Liver (tissue), 8 donors: ENCODE measurements at regions not wholly inside any gene's neighbourhood (a gene's known extent, or its start where the extent isn't known, plus 50 kb on each side); places are given as distances from the start of the nearest gene placed in this dataset.

ENCODE experiments used
- DNase-seq: peaks from one replicate; pipeline ENCODE4 v3.0.0-alpha.2; 2017; ENCODE audit warnings: low spot score
- H3K27ac ChIP-seq, 2 donors: one replicate each; pipeline ENCODE4 v1.7.0; 2013; ENCODE audit warnings: inconsistent platforms in 2 of 2, low read length in 2 of 2, control low read depth in 1 of 2, low read depth in 1 of 2, mild to moderate bottlenecking in 1 of 2
- H3K27me3 ChIP-seq, 4 donors: one replicate each; pipeline versions ENCODE4 v1.6.1 to v1.7.0; 2013; ENCODE audit warnings: low read length in 3 of 4, inconsistent platforms in 1 of 4, mild to moderate bottlenecking in 1 of 4, moderate library complexity in 1 of 4; ENCODE audit not compliant: control insufficient read depth in 4 of 4, insufficient read depth in 4 of 4
- H3K36me3 ChIP-seq, 4 donors: one replicate each; pipeline versions ENCODE4 v1.6.1 to v1.7.0; 2013; ENCODE audit warnings: low read length in 3 of 4, mild to moderate bottlenecking in 3 of 4, low read depth in 1 of 4, moderate library complexity in 1 of 4; ENCODE audit not compliant: control insufficient read depth in 4 of 4, insufficient read depth in 3 of 4
- H3K4me1 ChIP-seq, 4 donors: one replicate each; pipeline versions ENCODE4 v1.6.1 to v1.7.0; 2013; ENCODE audit warnings: low read length in 3 of 4, mild to moderate bottlenecking in 3 of 4, moderate library complexity in 1 of 4; ENCODE audit not compliant: control insufficient read depth in 4 of 4, insufficient read depth in 4 of 4
- H3K4me3 ChIP-seq, 3 donors: one replicate each; pipeline versions ENCODE4 v1.6.1 to v1.7.0; 2013; ENCODE audit warnings: low read length in 3 of 3, control low read depth in 1 of 3, low read depth in 1 of 3, mild to moderate bottlenecking in 1 of 3
- H3K9ac ChIP-seq, 2 donors: one replicate each; pipeline ENCODE4 v1.7.0; 2013; ENCODE audit warnings: low read length in 2 of 2, mild to moderate bottlenecking in 2 of 2, moderate library complexity in 2 of 2, control low read depth in 1 of 2, low read depth in 1 of 2
- H3K9me3 ChIP-seq, 4 donors: one replicate each; pipeline versions ENCODE4 v1.6.1 to v1.7.0; 2013; ENCODE audit warnings: low read length in 3 of 4; ENCODE audit not compliant: control insufficient read depth in 4 of 4
- ATF3 ChIP-seq: IDR thresholded peaks from 2 replicates; pipeline ENCODE4 v1.6.1; 2016; ENCODE audit warnings: antibody characterized with exemption
- CTCF ChIP-seq: fragments of 150-350 bp; IDR thresholded peaks from 2 replicates; pipeline ENCODE4 v1.5.1; 2017; ENCODE audit warnings: improper control_type of control experiment, low read depth, low read length; ENCODE audit not compliant: missing input control
- EGR1 ChIP-seq, 2 donors: IDR thresholded peaks; 2 replicates each; pipeline ENCODE4 v1.6.1; 2016 to 2018; ENCODE audit warnings: antibody characterized with exemption in 2 of 2, low read depth in 2 of 2
- FOXA1 ChIP-seq: IDR thresholded peaks from 2 replicates; pipeline ENCODE4 v1.6.1; 2016; ENCODE audit warnings: antibody characterized with exemption
- FOXA2 ChIP-seq: IDR thresholded peaks from 2 replicates; pipeline ENCODE4 v1.6.1; 2016; ENCODE audit warnings: antibody characterized with exemption
- GABPA ChIP-seq, 2 donors: IDR thresholded peaks in 1 of 2; conservative IDR thresholded peaks in 1 of 2; 2 replicates each; pipeline ENCODE4 v1.6.1; 2016; ENCODE audit warnings: antibody characterized with exemption in 2 of 2, mild to moderate bottlenecking in 1 of 2, moderate library complexity in 1 of 2
- HNF4A ChIP-seq, 2 donors: conservative IDR thresholded peaks; 2 replicates each; pipeline ENCODE4 v1.6.1; 2016; ENCODE audit warnings: antibody characterized with exemption in 2 of 2, mild to moderate bottlenecking in 2 of 2
- HNF4G ChIP-seq: IDR thresholded peaks from 2 replicates; pipeline ENCODE4 v1.6.1; 2016; ENCODE audit warnings: antibody characterized with exemption
- JUND ChIP-seq, 2 donors: IDR thresholded peaks; 2 replicates each; pipeline ENCODE4 v1.6.1; 2016; ENCODE audit warnings: antibody characterized with exemption in 2 of 2
- RAD21 ChIP-seq, 2 donors: IDR thresholded peaks; 2 replicates each; pipeline ENCODE4 v1.6.1; 2016; ENCODE audit warnings: antibody characterized with exemption in 2 of 2, mild to moderate bottlenecking in 2 of 2
- REST ChIP-seq: IDR thresholded peaks from 2 replicates; pipeline ENCODE4 v1.6.1; 2016; ENCODE audit warnings: antibody characterized with exemption, mild to moderate bottlenecking
- TAF1 ChIP-seq: conservative IDR thresholded peaks from 2 replicates; pipeline ENCODE4 v1.6.1; 2016; ENCODE audit warnings: antibody characterized with exemption, mild to moderate bottlenecking
- YY1 ChIP-seq: IDR thresholded peaks from 2 replicates; pipeline ENCODE4 v1.6.1; 2016; ENCODE audit warnings: antibody characterized with exemption, mild to moderate bottlenecking
- ZBTB33 ChIP-seq: IDR thresholded peaks from 2 replicates; pipeline ENCODE4 v1.6.1; 2016; ENCODE audit warnings: antibody characterized with exemption
- whole genome bisulfite sequencing: extraction: QIAGEN DNeasy Blood & Tissue Kit; methylation state at CpG from one replicate; pipeline ENCODE4 v1.1.7; 2013; 5-methylcytosine and 5-hydroxymethylcytosine counted together
- donor health status: healthy.
- donor health status: healthy.
- donor health status: healthy.
- donor health status: healthy.
- donor health status: healthy.

- TF ChIP-seq CTCF: no peak
- no peak for TF ChIP-seq RAD21 (IDR thresholded peaks at IDR 0.05)
Observed at GRCh38 chr1:59199147-59199546, 97.7 kb upstream of the FGGY start (continued).

- Histone ChIP-seq H3K9ac (no peak overlapping the region), H3K27ac (no peak overlapping the region), H3K4me1 (peaks cover 0 to 13% (median 4%) of the 10 kb centered on the region in 4 donors), H3K9me3 (peaks cover 0 to 2% (median 0%) of the 10 kb centered on the region in 4 donors), H3K36me3 (no peaks in the 10 kb centered on the region), H3K27me3 (no peaks in the 10 kb centered on the region), H3K4me3 (no peak overlapping the region)
- no peak for DNase-seq
- TF ChIP-seq HNF4G (no peak), RAD21 (IDR thresholded peaks at IDR 0.05) (peak in 1 of 2 donors; percentile 14), GABPA (IDR thresholded peaks at IDR 0.05 in 1 of 2, conservative IDR thresholded peaks at IDR 0.05 in 1 of 2) (no peak)
- WGBS: 49% methylated on average over 4 of the region's 4 CpGs
Observed at GRCh38 chr1:59199719-59200376, 97.0 kb upstream of the FGGY start.

- Histone ChIP-seq H3K9ac (no peak overlapping the region), H3K36me3 (no peaks in the 10 kb centered on the region), H3K9me3 (peaks cover 0 to 2% (median 0%) of the 10 kb centered on the region in 4 donors), H3K4me1 (peaks cover 0 to 13% (median 4%) of the 10 kb centered on the region in 4 donors), H3K27me3 (no peaks in the 10 kb centered on the region), H3K4me3 (no peak overlapping the region), H3K27ac (no peak overlapping the region)
- no peak for TF ChIP-seq HNF4G
- no peak for TF ChIP-seq EGR1 (IDR thresholded peaks at IDR 0.05; ENCODE audit: low read depth in 2 of 2)
- no peak for TF ChIP-seq ATF3
- TF ChIP-seq GABPA (IDR thresholded peaks at IDR 0.05 in 1 of 2, conservative IDR thresholded peaks at IDR 0.05 in 1 of 2): no peak
- TF ChIP-seq FOXA2: no peak
- TF ChIP-seq YY1: no peak
- TF ChIP-seq TAF1: no peak
- no peak for TF ChIP-seq HNF4A (conservative IDR thresholded peaks at IDR 0.05)
- TF ChIP-seq REST: no peak
- TF ChIP-seq CTCF: no peak
- no peak for TF ChIP-seq ZBTB33
- no peak for TF ChIP-seq JUND (IDR thresholded peaks at IDR 0.05)
- no peak for TF ChIP-seq FOXA1
- no peak for DNase-seq
Observed at GRCh38 chr1:59201341-59201740, 95.6 kb upstream of the FGGY start.
